GM21381 (cell line): ENCODE measurements at regions not wholly inside any gene's neighbourhood (a gene's known extent, or its start where the extent isn't known, plus 50 kb on each side); places are given as distances from the start of the nearest gene placed in this dataset.

Experiments used
- ATAC-seq: cut with Tn5 transposase; IDR thresholded peaks from one replicate; pipeline ENCODE4 v1.9.1; 2021; ENCODE audit warnings: mild to moderate bottlenecking, moderate library complexity; ENCODE audit not compliant: unreplicated experiment

GRCh38 chr6:15044146-15044882, 201.6 kb upstream of the JARID2 start:
- ATAC-seq = no peak

- no peak for ATAC-seq
These were observed 200.9 kb upstream of the JARID2 start for GRCh38 chr6:15044948-15045347.

GRCh38 chr6:15046751-15047150, 199.1 kb upstream of the JARID2 start:
- no peak for ATAC-seq

GRCh38 chr6:15048367-15048766, 197.5 kb upstream of the JARID2 start:
- no peak for ATAC-seq

- no peak for ATAC-seq
These were observed 187.4 kb upstream of the JARID2 start for GRCh38 chr6:15058200-15059061.

- ATAC-seq = no peak
These were observed 184.7 kb upstream of the JARID2 start for GRCh38 chr6:15061180-15061641.

- no peak for ATAC-seq
These were observed 183.9 kb upstream of the JARID2 start for GRCh38 chr6:15061908-15062515.

GRCh38 chr6:15062516-15063252, 183.2 kb upstream of the JARID2 start:
- ATAC-seq = no peak

- no peak for ATAC-seq
These were observed 182.5 kb upstream of the JARID2 start for GRCh38 chr6:15063253-15063853.

- ATAC-seq = no peak
These were observed 180.4 kb upstream of the JARID2 start for GRCh38 chr6:15065261-15065989.

- no peak for ATAC-seq
These were observed 179.6 kb upstream of the JARID2 start for GRCh38 chr6:15066089-15066758.

GRCh38 chr6:15073344-15073789, 172.5 kb upstream of the JARID2 start:
- ATAC-seq = no peak

- no peak for ATAC-seq
These were observed 171.9 kb upstream of the JARID2 start for GRCh38 chr6:15073883-15074465.

GRCh38 chr6:15074806-15075205, 171.1 kb upstream of the JARID2 start:
- no peak for ATAC-seq

- ATAC-seq = no peak
These were observed 169.3 kb upstream of the JARID2 start for GRCh38 chr6:15076565-15076964.

- no peak for ATAC-seq
These were observed 168.9 kb upstream of the JARID2 start for GRCh38 chr6:15077006-15077405.

- no peak for ATAC-seq
These were observed 167.9 kb upstream of the JARID2 start for GRCh38 chr6:15077961-15078360.

- ATAC-seq = no peak
These were observed 166.5 kb upstream of the JARID2 start for GRCh38 chr6:15079288-15079817.

GRCh38 chr6:15080895-15081294, 165.0 kb upstream of the JARID2 start:
- no peak for ATAC-seq
